Activated B cell treated with CpG ODN at 0.5 μM for 24 hours (primary cell): ENCODE measurements at regions not wholly inside any gene's neighbourhood (a gene's known extent, or its start where the extent isn't known, plus 50 kb on each side); places are given as distances from the start of the nearest gene placed in this dataset.
"Not testable (repeated sequence)": the region's sequence is repeated elsewhere in the genome, so short reads cannot be mapped to it uniquely, and the experiment has no call there.

ENCODE experiments used
- ATAC-seq: fragments of 200-7000 bp; cut with Tn5 transposase; one replicate; pipeline ENCODE4 v1.10.0; 2021; ENCODE audit warnings: low read depth, mild to moderate bottlenecking, moderate library complexity
- CTCF ChIA-PET: fragments of 350-600 bp; sonication (Branson Sonifier 250); formaldehyde crosslinking; loops from one replicate; lab custom pipeline; 2021; ENCODE audit warnings: antibody characterized with exemption; lab: Charles Lee
- POLR2A ChIA-PET: fragments of 350-600 bp; sonication (Branson Sonifier 250); formaldehyde crosslinking; loops from one replicate; lab custom pipeline; 2021; ENCODE audit warnings: antibody characterized with exemption; lab: Charles Lee
- DNase-seq: peaks from one replicate; pipeline ENCODE4 v3.0.0; 2022
- H3K27ac Mint-ChIP-seq: one replicate; pipeline ENCODE4 v1.8.0; 2020; ENCODE audit warnings: mixed read lengths
- H3K27me3 Mint-ChIP-seq: one replicate; pipeline ENCODE4 v1.8.0; 2021; ENCODE audit warnings: mixed read lengths
- H3K36me3 Mint-ChIP-seq: one replicate; pipeline ENCODE4 v1.8.0; 2021; ENCODE audit warnings: low read depth, mixed read lengths
- H3K4me1 Mint-ChIP-seq: one replicate; pipeline ENCODE4 v1.8.0; 2021; ENCODE audit warnings: mixed read lengths
- H3K4me3 Mint-ChIP-seq: one replicate; pipeline ENCODE4 v1.8.0; 2020; ENCODE audit warnings: mild to moderate bottlenecking, mixed read lengths
- H3K9me3 Mint-ChIP-seq: one replicate; pipeline ENCODE4 v1.8.0; 2020; ENCODE audit warnings: mixed read lengths
- intact Hi-C: fragments of 100-400 bp; cut with micrococcal nuclease; formaldehyde crosslinking; loops from one replicate; pipeline ENCODE4 v1.15.1; 2024
- TF ChIP-seq, protein P1 (sequence below): fragments of 200-600 bp; IDR thresholded peaks from one replicate; pipeline ENCODE4 v1.8.0; 2022; ENCODE audit warnings: antibody characterized with exemption, mild to moderate bottlenecking

- ChIA-PET POLR2A (interaction anchor here (0.6 kb wide), 1 partner anchor 34 kb away, joined by 4 read pairs; no protein-coding TSS in a partner anchor), CTCF (no interaction called here)
- ATAC-seq (no peak), DNase-seq (no peak)
- TF ChIP-seq, protein P1, sequence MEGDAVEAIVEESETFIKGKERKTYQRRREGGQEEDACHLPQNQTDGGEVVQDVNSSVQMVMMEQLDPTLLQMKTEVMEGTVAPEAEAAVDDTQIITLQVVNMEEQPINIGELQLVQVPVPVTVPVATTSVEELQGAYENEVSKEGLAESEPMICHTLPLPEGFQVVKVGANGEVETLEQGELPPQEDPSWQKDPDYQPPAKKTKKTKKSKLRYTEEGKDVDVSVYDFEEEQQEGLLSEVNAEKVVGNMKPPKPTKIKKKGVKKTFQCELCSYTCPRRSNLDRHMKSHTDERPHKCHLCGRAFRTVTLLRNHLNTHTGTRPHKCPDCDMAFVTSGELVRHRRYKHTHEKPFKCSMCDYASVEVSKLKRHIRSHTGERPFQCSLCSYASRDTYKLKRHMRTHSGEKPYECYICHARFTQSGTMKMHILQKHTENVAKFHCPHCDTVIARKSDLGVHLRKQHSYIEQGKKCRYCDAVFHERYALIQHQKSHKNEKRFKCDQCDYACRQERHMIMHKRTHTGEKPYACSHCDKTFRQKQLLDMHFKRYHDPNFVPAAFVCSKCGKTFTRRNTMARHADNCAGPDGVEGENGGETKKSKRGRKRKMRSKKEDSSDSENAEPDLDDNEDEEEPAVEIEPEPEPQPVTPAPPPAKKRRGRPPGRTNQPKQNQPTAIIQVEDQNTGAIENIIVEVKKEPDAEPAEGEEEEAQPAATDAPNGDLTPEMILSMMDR, result no peak
- intact Hi-C loops, result no loop called here
- Mint-ChIP-seq H3K36me3 (no peaks in the 10 kb centered on the region), H3K9me3 (peaks cover 6% of the 10 kb centered on the region), H3K27me3 (no peaks in the 10 kb centered on the region), H3K27ac (no peak overlapping the region), H3K4me3 (no peak overlapping the region), H3K4me1 (peaks cover 35% of the 10 kb centered on the region)
These were observed 238.0 kb upstream of the PTGER4 start for GRCh38 chr5:40441733-40442132.

DNA sequence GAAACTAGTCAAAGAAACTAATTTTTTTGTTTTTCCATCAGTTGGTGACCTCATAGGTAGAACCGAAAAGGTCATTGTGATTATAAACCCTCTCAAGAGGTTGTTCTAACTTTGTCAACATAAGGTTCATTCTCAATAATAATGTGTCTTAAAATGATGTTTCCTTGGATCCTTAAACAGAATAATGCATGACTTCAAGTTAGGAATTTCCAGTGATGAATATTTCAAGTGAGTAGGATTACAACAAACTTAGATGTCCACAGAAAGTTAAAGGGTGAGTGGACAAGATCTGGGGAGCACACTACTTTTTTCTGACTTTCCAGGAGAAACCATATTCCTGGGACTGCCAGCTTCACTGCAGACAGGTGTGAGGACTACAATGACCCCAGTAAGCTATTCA lies 239.0 kb upstream of the PTGER4 start:
- POLR2A ChIA-PET, result no interaction called here
- H3K9me3 Mint-ChIP-seq, result peaks cover 6% of the 10 kb centered on the region
- ATAC-seq (no peak), DNase-seq (no peak)
- TF ChIP-seq, protein P1, result no peak
- intact Hi-C loops, result no loop called here
- peaks cover 44% of the 10 kb centered on the region for H3K4me1 Mint-ChIP-seq
- no peak overlapping the region for H3K4me3 Mint-ChIP-seq
- no peak overlapping the region for H3K27ac Mint-ChIP-seq
- H3K27me3 Mint-ChIP-seq, result no peaks in the 10 kb centered on the region
- CTCF ChIA-PET, result no interaction called here
- no peaks in the 10 kb centered on the region for H3K36me3 Mint-ChIP-seq

GRCh38 chr5:40439103-40439502 lies 240.6 kb upstream of the PTGER4 start:
- H3K9me3 Mint-ChIP-seq, H3K4me3 Mint-ChIP-seq, H3K27me3 Mint-ChIP-seq, POLR2A ChIA-PET, DNase-seq, ATAC-seq, H3K36me3 Mint-ChIP-seq: not testable (repeated sequence)
- CTCF ChIA-PET, result interaction anchor here (1.1 to 2.2 kb wide), 2 partner anchors 42 to 46 kb away, joined by 3 to 5 read pairs; no protein-coding TSS in a partner anchor
- Mint-ChIP-seq H3K4me1 (peaks cover 47% of the 10 kb centered on the region), H3K27ac (peak overlapping the region; percentile 31)
- intact Hi-C loops, result loop anchor here (5.0 kb wide), 2 partner anchors 37 to 138 kb away; no protein-coding TSS in a partner anchor

DNA sequence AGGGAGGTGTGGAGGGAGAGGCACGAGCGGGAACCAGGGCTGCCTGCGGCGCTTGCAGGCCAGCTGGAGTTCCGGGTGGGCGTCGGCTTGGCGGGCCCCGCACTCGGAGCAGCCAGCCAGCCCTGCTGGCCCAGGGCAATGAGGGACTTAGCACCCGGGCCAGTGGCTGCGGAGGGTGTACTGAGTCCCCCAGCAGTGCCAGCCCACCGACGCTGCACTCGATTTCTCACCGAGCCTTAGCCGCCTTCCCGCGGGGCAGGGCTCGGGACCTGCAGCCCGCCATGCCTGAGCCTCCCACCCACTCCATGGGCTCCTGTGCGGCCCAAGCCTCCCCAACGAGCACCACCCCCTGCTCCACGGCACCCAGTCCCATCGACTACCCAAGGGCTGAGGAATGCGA lies 241.1 kb upstream of the PTGER4 start:
- ChIA-PET CTCF (interaction anchor here (1.1 to 2.2 kb wide), 2 partner anchors 43 to 47 kb away, joined by 3 to 5 read pairs; no protein-coding TSS in a partner anchor), POLR2A (interaction anchor here (1.0 kb wide), 1 partner anchor 42 kb away, joined by 6 read pairs; no protein-coding TSS in a partner anchor)
- ATAC-seq, H3K9me3 Mint-ChIP-seq, H3K27me3 Mint-ChIP-seq, H3K27ac Mint-ChIP-seq, H3K4me3 Mint-ChIP-seq, H3K36me3 Mint-ChIP-seq, DNase-seq: not testable (repeated sequence)
- intact Hi-C loops, result loop anchor here (5.0 kb wide), 2 partner anchors 36 to 139 kb away; no protein-coding TSS in a partner anchor
- peaks cover 47% of the 10 kb centered on the region for H3K4me1 Mint-ChIP-seq

GRCh38 chr5:40437452-40437861 lies 242.3 kb upstream of the PTGER4 start:
- Mint-ChIP-seq H3K27me3 (no peaks in the 10 kb centered on the region), H3K4me3 (peak overlapping the region; percentile 56), H3K4me1 (peaks cover 45% of the 10 kb centered on the region), H3K27ac (peak overlapping the region; percentile 54), H3K36me3 (no peaks in the 10 kb centered on the region), H3K9me3 (no peaks in the 10 kb centered on the region)
- ChIA-PET CTCF (interaction anchor here (0.9 to 2.2 kb wide), 5 partner anchors 9 to 249 kb away, joined by 3 to 7 read pairs (median 5); no protein-coding TSS in a partner anchor), POLR2A (interaction anchor here (0.5 to 2.7 kb wide), 13 partner anchors 9 to 412 kb away, joined by 3 to 14 read pairs (median 4); partner anchors contain the start of gene PTGER4)
- intact Hi-C loops, result loop anchor here (1.0 to 5.0 kb wide), 10 partner anchors 27 to 489 kb away; no protein-coding TSS in a partner anchor
- peak; percentile 80 for ATAC-seq
- TF ChIP-seq, protein P1, result no peak
- DNase-seq, result no peak

DNA sequence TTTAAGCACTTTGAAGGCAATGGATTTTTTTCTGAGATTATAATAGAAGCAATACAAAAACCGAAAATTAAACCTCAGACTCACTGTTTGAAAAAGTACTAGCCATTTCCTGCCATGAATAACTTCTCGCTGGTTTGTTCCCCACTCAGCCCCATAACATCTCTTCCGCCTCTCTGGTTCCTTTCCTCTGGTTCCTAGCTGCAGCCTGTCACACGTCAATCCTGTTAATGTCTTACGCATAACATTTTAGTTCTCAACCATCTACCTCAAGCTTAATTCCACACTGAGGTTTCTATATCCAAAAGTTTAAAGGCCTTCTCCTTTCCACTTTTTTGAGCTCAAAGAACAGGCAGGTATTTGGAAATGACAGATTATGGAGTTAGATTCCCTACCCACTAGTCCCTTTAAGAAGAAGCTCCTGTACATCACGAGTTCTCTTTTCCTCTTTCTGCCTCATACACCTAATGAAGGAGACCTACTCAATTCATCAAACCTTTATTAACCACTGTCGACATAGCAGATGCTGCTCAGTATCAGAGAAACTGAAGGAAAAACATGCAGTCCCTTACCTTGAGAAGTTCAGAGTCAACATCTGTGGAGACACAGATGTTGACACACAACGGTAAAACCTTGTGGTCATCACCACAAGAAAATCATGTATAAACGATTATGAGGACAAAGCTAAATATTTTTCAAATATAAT lies 243.0 kb upstream of the PTGER4 start:
- H3K27me3 Mint-ChIP-seq, result no peaks in the 10 kb centered on the region
- H3K36me3 Mint-ChIP-seq, result no peaks in the 10 kb centered on the region
- intact Hi-C loops, result loop anchor here (1.0 to 5.0 kb wide), 11 partner anchors 26 to 488 kb away; no protein-coding TSS in a partner anchor
- CTCF ChIA-PET, result interaction anchor here (1.0 to 2.2 kb wide), 5 partner anchors 8 to 245 kb away, joined by 3 to 7 read pairs (median 5); no protein-coding TSS in a partner anchor
- H3K9me3 Mint-ChIP-seq, result no peaks in the 10 kb centered on the region
- TF ChIP-seq, protein P1, result no peak
- H3K4me3 Mint-ChIP-seq, result peak overlapping the region; percentile 67
- ATAC-seq (peak; percentile 54), DNase-seq (no peak)
- peaks cover 38% of the 10 kb centered on the region for H3K4me1 Mint-ChIP-seq
- peak overlapping the region; percentile 54 for H3K27ac Mint-ChIP-seq
- POLR2A ChIA-PET, result interaction anchor here (0.6 to 2.7 kb wide), 14 partner anchors 9 to 413 kb away, joined by 3 to 14 read pairs (median 6); partner anchors contain the start of gene PTGER4

DNA sequence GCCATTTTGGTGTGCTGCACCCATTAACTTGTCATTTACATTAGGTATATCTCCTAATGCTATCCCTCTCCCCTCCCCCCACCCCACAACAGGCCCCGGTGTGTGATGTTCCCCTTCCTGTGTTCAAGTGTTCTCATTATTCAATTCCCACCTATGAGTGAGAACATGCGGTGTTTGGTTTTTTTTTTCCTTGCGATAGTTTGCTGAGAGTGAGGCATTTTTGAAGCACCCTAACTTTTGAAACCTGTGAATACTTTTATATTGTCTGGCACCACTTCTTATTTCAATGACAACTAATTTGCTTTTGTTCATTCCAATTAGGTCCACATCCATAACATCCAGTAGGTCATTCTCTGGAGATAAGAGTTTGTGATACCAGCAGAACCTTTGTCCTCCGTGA lies 244.0 kb upstream of the PTGER4 start:
- not testable (repeated sequence) for H3K36me3 Mint-ChIP-seq, DNase-seq, H3K4me3 Mint-ChIP-seq, H3K27me3 Mint-ChIP-seq, H3K9me3 Mint-ChIP-seq, ATAC-seq
- POLR2A ChIA-PET, result interaction anchor here (0.7 to 2.7 kb wide), 4 partner anchors 34 to 245 kb away, joined by 3 to 14 read pairs (median 4); partner anchors contain the start of gene PTGER4
- Mint-ChIP-seq H3K4me1 (peaks cover 29% of the 10 kb centered on the region), H3K27ac (peak overlapping the region; percentile 56)
- CTCF ChIA-PET, result interaction anchor here (1.1 kb wide), 1 partner anchor 56 kb away, joined by 4 read pairs; no protein-coding TSS in a partner anchor
- intact Hi-C loops, result loop anchor here (1.0 to 5.0 kb wide), 9 partner anchors 25 to 487 kb away; no protein-coding TSS in a partner anchor
